ENCODE measurements at regions not wholly inside any gene's neighbourhood (a gene's known extent, or its start where the extent isn't known, plus 50 kb on each side); places are given as distances from the start of the nearest gene placed in this dataset.

DNA sequence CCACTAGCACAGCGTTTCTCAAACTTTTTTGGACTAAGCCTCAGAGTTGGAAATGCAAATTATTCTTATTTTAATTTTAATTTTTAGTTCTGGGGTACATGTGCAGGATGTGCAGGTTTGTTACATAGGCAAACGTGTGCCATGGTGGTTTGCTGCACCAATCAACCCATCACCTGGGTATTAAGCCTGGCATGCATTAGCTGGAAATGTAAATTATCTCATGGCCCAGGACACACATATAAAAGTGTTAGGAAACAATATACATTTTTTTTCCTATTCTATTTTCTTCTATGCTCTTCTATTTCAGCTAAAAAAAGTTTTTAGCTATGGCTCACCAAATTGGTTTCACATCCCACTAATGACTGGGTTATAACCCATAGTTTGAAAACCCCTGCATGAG lies 73.3 kb upstream of the LRIG1 start:
- DNase-seq (ENCODE audit: low read depth in 1 of 2, low spot score in 2 of 2): no peak
- H4K20me1 ChIP-seq (replicated peaks in 1 of 2; ENCODE audit: control insufficient read depth in 1 of 2, insufficient read depth in 2 of 2, low read length in 2 of 2): no peaks in the 10 kb centered on the region
- no peaks in the 10 kb centered on the region for H3K79me1 ChIP-seq (ENCODE audit: low read depth, low read length)

More for the DNA sequence above, 73.3 kb upstream of the LRIG1 start:
- H3K4ac ChIP-seq (replicated peaks; ENCODE audit: insufficient read length, low read depth, low read length): no peak overlapping the region
- no peaks in the 10 kb centered on the region for H3K36me3 ChIP-seq (ENCODE audit: control insufficient read depth in 2 of 4, insufficient read depth in 4 of 4, low read length in 3 of 4)
- no peak overlapping the region for H3K56ac ChIP-seq (replicated peaks; ENCODE audit: insufficient read length, low read depth, low read length)
- H2BK20ac ChIP-seq (ENCODE audit: low read length): no peak overlapping the region
- H2AK5ac ChIP-seq (ENCODE audit: low read depth, low read length): no peak overlapping the region
- H2BK12ac ChIP-seq (ENCODE audit: low read depth, low read length): no peak overlapping the region
- peaks cover 3 to 4% of the 10 kb centered on the region in 2 experiments; a peak in 3 of 4 replicates for H3K9me3 ChIP-seq (ENCODE audit: insufficient read depth in 2 of 2, low read depth in 1 of 2, low read length in 1 of 2)
- no peak overlapping the region for H3K23ac ChIP-seq (ENCODE audit: insufficient read length)
- H4K5ac ChIP-seq (ENCODE audit: insufficient read length, low read depth, low read length): no peak overlapping the region
- no peaks in the 10 kb centered on the region for H3K79me2 ChIP-seq (ENCODE audit: control insufficient read depth in 1 of 2, insufficient read depth in 2 of 2, low read length in 2 of 2)
- H3K4me2 ChIP-seq (ENCODE audit: insufficient read depth in 1 of 2, low read depth in 2 of 2, low read length in 2 of 2): no peak overlapping the region; a peak in 1 of 4 replicates
- H3K23me2 ChIP-seq (ENCODE audit: low read depth, low read length): peaks cover 3% of the 10 kb centered on the region
- no peak overlapping the region for H3K27ac ChIP-seq (ENCODE audit: low read depth, low read length)
- H3K18ac ChIP-seq (ENCODE audit: extremely low read depth, low read length): no peak overlapping the region; the same call in 1 of the 2 replicates
- POLR2A ChIA-PET (ENCODE audit: partially characterized antibody): no interaction called here
- H2BK5ac ChIP-seq (ENCODE audit: low read depth, low read length): no peak overlapping the region
- H2AFZ ChIP-seq (ENCODE audit: low read length): no peak overlapping the region
- no peak overlapping the region for H3K9ac ChIP-seq (replicated peaks in 1 of 4; ENCODE audit: extremely low read depth in 1 of 4, low read depth in 3 of 4, low read length in 3 of 4)
- no peak overlapping the region for H4K8ac ChIP-seq (ENCODE audit: extremely low read depth, insufficient read depth, low read length)
- WGBS, 2 experiments (ENCODE audit: extremely low coverage in 1 of 2, insufficient coverage in 1 of 2, insufficient read length in 1 of 2, insufficient replicate concordance in 2 of 2, low coverage in 1 of 2, low lambda C conversion rate in 2 of 2, missing lambda C conversion rate in 1 of 2): 70% methylated on average over 2 of the region's 2 CpGs; no CpG with 5 or more reads in 1 of the 2 experiments
- peaks cover 0 to 13% (median 0%) of the 10 kb centered on the region in 4 experiments; a peak in 2 of 7 replicates for H3K27me3 ChIP-seq (replicated peaks in 1 of 4; ENCODE audit: control insufficient read depth in 3 of 4, extremely low read depth in 1 of 4, insufficient read depth in 3 of 4, low read length in 3 of 4)
- TF ChIP-seq, protein P1, sequence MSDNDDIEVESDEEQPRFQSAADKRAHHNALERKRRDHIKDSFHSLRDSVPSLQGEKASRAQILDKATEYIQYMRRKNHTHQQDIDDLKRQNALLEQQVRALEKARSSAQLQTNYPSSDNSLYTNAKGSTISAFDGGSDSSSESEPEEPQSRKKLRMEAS (IDR thresholded peaks at IDR 0.05): no peak
- TF ChIP-seq TEAD4 (IDR thresholded peaks at IDR 0.05; ENCODE audit: low read depth, low read length) (no peak), CBX8 (IDR thresholded peaks at IDR 0.05; ENCODE audit: borderline replicate concordance, low read depth, low read length) (no peak), TBP (IDR thresholded peaks at IDR 0.05; ENCODE audit: low read depth, low read length) (no peak), TCF12 (IDR thresholded peaks at IDR 0.05; ENCODE audit: low read depth, low read length) (no peak)
- H2BK120ac ChIP-seq (replicated peaks; ENCODE audit: low read depth, low read length): peak overlapping the region; percentile 0
- CTCF ChIA-PET (ENCODE audit: partially characterized antibody): interaction anchor here (0.8 to 2.3 kb wide), 11 partner anchors 9 to 167 kb away, joined by 3 to 19 read pairs (median 4); no protein-coding TSS in a partner anchor
- no peak overlapping the region for H3K14ac ChIP-seq (ENCODE audit: insufficient read length)
- no peak overlapping the region for H4K91ac ChIP-seq (replicated peaks; ENCODE audit: insufficient read length, low read length)
- H3K4me3 ChIP-seq (ENCODE audit: extremely low read depth in 1 of 4, insufficient read depth in 2 of 4, low read depth in 3 of 4, low read length in 4 of 4): no peak overlapping the region
- H2BK15ac ChIP-seq (ENCODE audit: low read length): no peak overlapping the region
- peaks cover 3 to 14% (median 8%) of the 10 kb centered on the region in 4 experiments; a peak in 6 of 7 replicates for H3K4me1 ChIP-seq (replicated peaks in 1 of 4; ENCODE audit: control insufficient read depth in 3 of 4, insufficient read depth in 4 of 4, low read length in 3 of 4)
- FAIRE-seq: no peak

All from H1 (cell line).